Caco-2 (cell line): ENCODE measurements at regions not wholly inside any gene's neighbourhood (a gene's known extent, or its start where the extent isn't known, plus 50 kb on each side); places are given as distances from the start of the nearest gene placed in this dataset.
A peak's percentile ranks its signal among the peaks of the same experiment; 100 is the strongest.

ENCODE experiments used
- BruUV-seq: library from RNA; stranded (reverse); fragments of 400-500 nt; replicated peaks from 2 replicates; lab custom pipeline; 2021; lab: Mats Ljungman, UMichigan
- CTCF ChIA-PET: fragments of 300-600 bp; sonication (Branson Sonifier 250); formaldehyde crosslinking; loops from one replicate; lab custom pipeline; 2022; ENCODE audit warnings: antibody characterized with exemption; lab: Charles Lee
- POLR2A ChIA-PET: fragments of 300-600 bp; sonication (Branson Sonifier 250); formaldehyde crosslinking; loops from one replicate; lab custom pipeline; 2022; ENCODE audit warnings: antibody characterized with exemption; lab: Charles Lee
- DNase-seq, 2 experiments: peaks; one replicate each; pipeline versions ENCODE4 v3.0.0 to v3.0.0-alpha.2; 2020 to 2022
- H3K27me3 ChIP-seq: replicated peaks from 2 replicates; pipeline ENCODE4 v1.6.0; 2011; ENCODE audit warnings: low read length; ENCODE audit not compliant: control insufficient read depth, insufficient read depth
- H3K36me3 ChIP-seq: 2 replicates; pipeline ENCODE4 v1.5.1; 2011; ENCODE audit warnings: low read length; ENCODE audit not compliant: control insufficient read depth, insufficient read depth
- H3K4me1 ChIP-seq: fragments of 250-450 bp; sonication (Bioruptor Pico); 2 replicates; pipeline ENCODE4 v1.5.1; 2020; ENCODE audit warnings: mild to moderate bottlenecking
- H3K4me3 ChIP-seq: 2 replicates; pipeline ENCODE4 v1.5.1; 2011; ENCODE audit warnings: low read depth, mild to moderate bottlenecking, control low read depth, low read length
- H3K9me3 ChIP-seq: fragments of 250-450 bp; sonication (Bioruptor Pico); 2 replicates; pipeline ENCODE4 v1.5.1; 2020; ENCODE audit warnings: mild to moderate bottlenecking, moderate library complexity
- H3K27ac Mint-ChIP-seq: one replicate; pipeline ENCODE4 v1.8.0; 2022; ENCODE audit warnings: mixed read lengths; ENCODE audit not compliant: unreplicated experiment
- H3K27me3 Mint-ChIP-seq: one replicate; pipeline ENCODE4 v1.8.0; 2022; ENCODE audit warnings: mixed read lengths; ENCODE audit not compliant: insufficient read depth, unreplicated experiment
- H3K36me3 Mint-ChIP-seq: one replicate; pipeline ENCODE4 v1.8.0; 2022; ENCODE audit warnings: mild to moderate bottlenecking, mixed read lengths; ENCODE audit not compliant: insufficient read depth, unreplicated experiment
- H3K4me1 Mint-ChIP-seq: one replicate; pipeline ENCODE4 v1.8.0; 2022; ENCODE audit warnings: low read depth, mixed read lengths; ENCODE audit not compliant: unreplicated experiment
- H3K4me3 Mint-ChIP-seq: one replicate; pipeline ENCODE4 v1.8.0; 2022; ENCODE audit warnings: mild to moderate bottlenecking, moderate library complexity, mixed read lengths; ENCODE audit not compliant: unreplicated experiment
- H3K9me3 Mint-ChIP-seq: one replicate; pipeline ENCODE4 v1.8.0; 2022; ENCODE audit warnings: mixed read lengths; ENCODE audit not compliant: unreplicated experiment
- CTCF ChIP-seq, 2 experiments: fragments of 200-600 bp in 1 of 2; IDR thresholded peaks; 1 replicate in 1 of 2; 2 replicates in 1 of 2; pipeline versions ENCODE4 v1.5.1 to v1.8.0; 2011 to 2022; ENCODE audit warnings: antibody characterized with exemption in 1 of 2, control low read depth in 1 of 2, inconsistent platforms in 1 of 2, low read depth in 1 of 2, low read length in 1 of 2, mild to moderate bottlenecking in 1 of 2, moderate library complexity in 1 of 2; ENCODE audit not compliant: insufficient read depth in 1 of 2, severe bottlenecking in 1 of 2, unreplicated experiment in 1 of 2
- intact Hi-C: fragments of 100-400 bp; cut with micrococcal nuclease; formaldehyde crosslinking; loops from one replicate; pipeline ENCODE4 v1.10.0; 2022; ENCODE audit not compliant: unreplicated experiment

GRCh38 chr6:96468281-96468680 lies 53.3 kb upstream of the UFL1 start:
- no peak for TF ChIP-seq CTCF (IDR thresholded peaks at IDR 0.05; ENCODE audit: insufficient read depth in 1 of 2, low read depth in 1 of 2, low read length in 1 of 2, severe bottlenecking in 1 of 2, unreplicated experiment in 1 of 2)
- no peak for DNase-seq
- Histone ChIP-seq H3K9me3 (no peaks in the 10 kb centered on the region), H3K4me3 (no peak overlapping the region), H3K36me3 (no peaks in the 10 kb centered on the region), H3K27me3 (no peaks in the 10 kb centered on the region), H3K4me1 (peaks cover 7% of the 10 kb centered on the region; the same call in 1 of the 2 replicates)
- POLR2A ChIA-PET = no interaction called here
- H3K4me3 Mint-ChIP-seq = no peak overlapping the region
- H3K27ac Mint-ChIP-seq = no peak overlapping the region
- no peaks in the 10 kb centered on the region for H3K9me3 Mint-ChIP-seq
- BruUV-seq = no TSS peak
- no peaks in the 10 kb centered on the region for H3K4me1 Mint-ChIP-seq
- CTCF ChIA-PET = no interaction called here
- no peaks in the 10 kb centered on the region for H3K36me3 Mint-ChIP-seq
- intact Hi-C loops = loop anchor here (10.0 kb wide), 1 partner anchor 163 kb away; no protein-coding TSS in a partner anchor
- no peaks in the 10 kb centered on the region for H3K27me3 Mint-ChIP-seq

GRCh38 chr6:96468681-96469224 lies 52.9 kb upstream of the UFL1 start:
- no peak for DNase-seq
- no TSS peak for BruUV-seq
- intact Hi-C loops = loop anchor here (1.0 to 10.0 kb wide), 2 partner anchors 74 to 164 kb away; no protein-coding TSS in a partner anchor
- peaks cover 7% of the 10 kb centered on the region; the same call in 1 of the 2 replicates for H3K4me1 ChIP-seq
- H3K36me3 Mint-ChIP-seq = no peaks in the 10 kb centered on the region
- H3K27ac Mint-ChIP-seq = no peak overlapping the region
- no peak overlapping the region for H3K4me3 ChIP-seq
- peak; percentile 19 to 33 for TF ChIP-seq CTCF (IDR thresholded peaks at IDR 0.05; ENCODE audit: insufficient read depth in 1 of 2, low read depth in 1 of 2, low read length in 1 of 2, severe bottlenecking in 1 of 2, unreplicated experiment in 1 of 2)
- POLR2A ChIA-PET = no interaction called here
- no peaks in the 10 kb centered on the region for H3K9me3 Mint-ChIP-seq
- CTCF ChIA-PET = no interaction called here
- no peaks in the 10 kb centered on the region for H3K36me3 ChIP-seq
- no peaks in the 10 kb centered on the region for H3K27me3 ChIP-seq
- no peaks in the 10 kb centered on the region for H3K4me1 Mint-ChIP-seq
- H3K9me3 ChIP-seq = no peaks in the 10 kb centered on the region
- no peaks in the 10 kb centered on the region for H3K27me3 Mint-ChIP-seq
- no peak overlapping the region for H3K4me3 Mint-ChIP-seq

- intact Hi-C loops = loop anchor here (1.0 to 10.0 kb wide), 2 partner anchors 75 to 165 kb away; no protein-coding TSS in a partner anchor
- Histone ChIP-seq H3K4me1 (peaks cover 7% of the 10 kb centered on the region; the same call in 1 of the 2 replicates), H3K4me3 (no peak overlapping the region), H3K36me3 (no peaks in the 10 kb centered on the region), H3K9me3 (no peaks in the 10 kb centered on the region), H3K27me3 (no peaks in the 10 kb centered on the region)
- TF ChIP-seq CTCF (IDR thresholded peaks at IDR 0.05; ENCODE audit: insufficient read depth in 1 of 2, low read depth in 1 of 2, low read length in 1 of 2, severe bottlenecking in 1 of 2, unreplicated experiment in 1 of 2) = no peak
- Mint-ChIP-seq H3K4me1 (no peaks in the 10 kb centered on the region), H3K9me3 (no peaks in the 10 kb centered on the region), H3K27me3 (no peaks in the 10 kb centered on the region), H3K4me3 (no peak overlapping the region), H3K36me3 (no peaks in the 10 kb centered on the region), H3K27ac (no peak overlapping the region)
- no TSS peak for BruUV-seq
- ChIA-PET POLR2A (no interaction called here), CTCF (no interaction called here)
- no peak for DNase-seq
Measured at GRCh38 chr6:96469312-96469711, 52.3 kb upstream of the UFL1 start.
